Activated T-helper 1 cell treated with anti-CD3 and anti-CD28 coated beads, Interleukin-12 subunit alpha, Interleukin-12 subunit beta, Interleukin-2, Interleukin-4 antibody, amounts not matched to agents 30 ng/mL and 10 ng/mL and 1 ng/mL, durations not matched to agents 14 hours and 24 hours and 36 hours (primary cell): ENCODE measurements at regions not wholly inside any gene's neighbourhood (a gene's known extent, or its start where the extent isn't known, plus 50 kb on each side); places are given as distances from the start of the nearest gene placed in this dataset.
A peak's percentile ranks its signal among the peaks of the same experiment; 100 is the strongest.
"Not testable (repeated sequence)": the region's sequence is repeated elsewhere in the genome, so short reads cannot be mapped to it uniquely, and the experiment has no call there.

Source experiments
- DNase-seq: peaks from one replicate; pipeline ENCODE4 v3.0.0; 2021; ENCODE audit warnings: low spot score
- H3K27ac Mint-ChIP-seq: one replicate; pipeline ENCODE4 v1.8.0; 2021; ENCODE audit warnings: mild to moderate bottlenecking, mixed read lengths
- H3K27me3 Mint-ChIP-seq: one replicate; pipeline ENCODE4 v1.8.0; 2022; ENCODE audit warnings: mild to moderate bottlenecking, moderate library complexity, mixed read lengths; ENCODE audit not compliant: insufficient read depth
- H3K36me3 Mint-ChIP-seq: one replicate; pipeline ENCODE4 v1.8.0; 2021; ENCODE audit warnings: low read depth, mixed read lengths
- H3K4me1 Mint-ChIP-seq: one replicate; pipeline ENCODE4 v1.8.0; 2021; ENCODE audit warnings: low read depth, mixed read lengths
- H3K4me3 Mint-ChIP-seq: one replicate; pipeline ENCODE4 v1.8.0; 2021; ENCODE audit warnings: mild to moderate bottlenecking, moderate library complexity, mixed read lengths
- H3K9me3 Mint-ChIP-seq: one replicate; pipeline ENCODE4 v1.8.0; 2021; ENCODE audit warnings: mixed read lengths
- intact Hi-C: fragments of 100-400 bp; cut with micrococcal nuclease; formaldehyde crosslinking; loops from one replicate; pipeline ENCODE4 v1.15.1; 2024

DNA sequence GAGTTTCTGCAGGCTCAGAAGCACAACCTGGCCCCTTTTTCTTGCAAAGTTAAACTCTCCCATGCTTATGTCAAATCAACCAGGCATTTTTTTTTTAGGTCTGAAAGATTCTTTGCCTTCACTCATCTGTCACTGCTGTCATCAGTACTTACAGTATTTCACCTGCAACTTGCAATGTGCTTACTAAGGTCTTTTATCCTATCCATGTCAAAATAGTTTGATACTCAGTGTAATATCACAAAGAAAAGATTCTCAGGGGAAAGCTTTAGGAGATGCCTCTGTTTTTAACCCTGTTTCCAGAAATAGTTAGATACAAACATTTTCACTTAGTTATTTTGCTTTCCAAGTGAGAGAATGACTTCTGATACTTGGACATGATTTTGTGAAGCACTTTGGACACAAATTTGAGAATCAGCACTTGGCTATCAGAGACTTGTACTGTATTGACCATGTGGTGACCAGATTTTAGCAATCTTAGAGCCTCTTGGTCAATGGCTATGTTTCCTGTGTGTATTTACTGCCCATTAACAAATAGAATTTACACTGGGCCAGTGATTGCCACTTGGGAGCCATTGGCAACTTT, 428.2 kb downstream of the IRX1 start:
- Mint-ChIP-seq H3K4me3 (no peak overlapping the region), H3K9me3 (no peaks in the 10 kb centered on the region), H3K27ac (no peak overlapping the region), H3K4me1 (no peaks in the 10 kb centered on the region), H3K27me3 (no peaks in the 10 kb centered on the region), H3K36me3 (no peaks in the 10 kb centered on the region)
- intact Hi-C loops, result no loop called here
- DNase-seq, result no peak

DNA sequence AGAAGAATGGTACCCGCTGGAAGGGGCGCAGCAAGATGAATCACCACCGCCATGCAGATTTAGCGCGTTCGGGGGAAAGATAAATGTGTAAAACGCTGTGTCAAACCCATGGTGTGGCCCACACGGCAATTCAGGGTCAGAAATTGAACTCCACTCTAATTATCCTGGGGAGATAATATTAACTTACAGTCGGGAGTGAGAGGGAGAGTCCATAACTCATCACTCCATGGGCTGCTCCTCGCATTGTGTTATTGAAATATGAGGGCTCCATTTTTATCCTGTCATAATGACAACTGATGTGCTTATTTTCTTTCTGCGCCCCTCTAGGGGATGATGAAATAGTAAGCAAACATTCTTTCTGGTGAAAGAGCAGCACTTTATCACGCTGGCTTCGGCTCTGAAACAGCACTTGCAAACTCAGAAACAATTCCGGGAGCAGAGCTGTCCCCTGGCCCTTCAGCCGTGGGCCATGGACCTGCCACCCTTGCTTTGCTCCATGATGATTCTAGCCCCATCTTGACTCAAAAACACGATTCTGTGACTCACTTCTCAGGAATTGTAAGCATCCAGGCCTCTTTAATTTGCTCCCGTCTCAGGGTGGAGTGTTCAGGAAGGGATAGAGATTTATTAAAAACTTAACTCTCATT, 431.6 kb downstream of the IRX1 start:
- no peak for DNase-seq
- no peak overlapping the region for H3K4me3 Mint-ChIP-seq
- H3K4me1 Mint-ChIP-seq, result no peaks in the 10 kb centered on the region
- no peak overlapping the region for H3K27ac Mint-ChIP-seq
- intact Hi-C loops, result no loop called here
- no peaks in the 10 kb centered on the region for H3K36me3 Mint-ChIP-seq
- peaks cover 2% of the 10 kb centered on the region for H3K27me3 Mint-ChIP-seq
- no peaks in the 10 kb centered on the region for H3K9me3 Mint-ChIP-seq

DNA sequence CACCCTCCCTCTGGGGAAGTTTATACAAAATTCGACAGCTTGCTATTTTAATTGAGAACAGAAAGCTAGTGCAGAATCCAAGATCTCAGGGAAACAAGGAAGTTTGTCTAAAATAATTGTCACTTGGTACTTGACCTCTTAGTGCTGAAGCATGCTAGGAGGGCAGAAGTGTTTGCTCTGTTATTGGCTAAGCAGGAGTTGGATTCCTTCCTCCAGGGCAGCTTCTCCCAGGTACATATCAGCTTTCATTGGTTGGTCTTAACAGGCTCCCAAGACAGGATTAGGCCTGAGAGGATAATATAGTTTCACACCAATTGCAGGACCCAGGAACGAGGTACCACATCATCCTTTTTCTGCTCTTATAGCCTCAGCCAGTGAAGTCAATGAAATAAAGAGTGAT, 432.8 kb downstream of the IRX1 start:
- no peak overlapping the region for H3K4me3 Mint-ChIP-seq
- H3K9me3 Mint-ChIP-seq, result peaks cover 4% of the 10 kb centered on the region
- H3K36me3 Mint-ChIP-seq, result no peaks in the 10 kb centered on the region
- no peak overlapping the region for H3K27ac Mint-ChIP-seq
- H3K4me1 Mint-ChIP-seq, result no peaks in the 10 kb centered on the region
- DNase-seq, result no peak
- intact Hi-C loops, result no loop called here
- H3K27me3 Mint-ChIP-seq, result peaks cover 2% of the 10 kb centered on the region

DNA sequence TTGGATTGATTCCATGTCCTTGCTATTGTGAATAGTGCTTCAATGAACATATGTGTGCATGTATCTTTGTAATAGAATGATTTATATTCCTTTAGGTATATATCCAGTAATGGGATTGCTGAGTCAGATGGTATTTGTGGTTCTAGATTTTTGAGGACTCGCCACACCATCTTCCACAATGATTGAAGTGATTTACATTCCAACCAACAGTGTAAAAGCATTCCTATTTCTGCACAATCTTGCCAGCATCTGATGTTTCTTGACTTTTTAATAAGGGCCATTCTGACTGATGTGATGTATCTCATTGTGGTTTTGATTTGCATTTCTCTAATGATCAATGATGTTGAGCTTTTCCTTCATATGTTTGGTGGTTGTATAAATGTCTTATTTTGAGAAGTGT, 437.9 kb downstream of the IRX1 start:
- H3K9me3 Mint-ChIP-seq, H3K27me3 Mint-ChIP-seq, H3K36me3 Mint-ChIP-seq, intact Hi-C loops, H3K4me3 Mint-ChIP-seq, H3K4me1 Mint-ChIP-seq, H3K27ac Mint-ChIP-seq, DNase-seq: not testable (repeated sequence)

DNA sequence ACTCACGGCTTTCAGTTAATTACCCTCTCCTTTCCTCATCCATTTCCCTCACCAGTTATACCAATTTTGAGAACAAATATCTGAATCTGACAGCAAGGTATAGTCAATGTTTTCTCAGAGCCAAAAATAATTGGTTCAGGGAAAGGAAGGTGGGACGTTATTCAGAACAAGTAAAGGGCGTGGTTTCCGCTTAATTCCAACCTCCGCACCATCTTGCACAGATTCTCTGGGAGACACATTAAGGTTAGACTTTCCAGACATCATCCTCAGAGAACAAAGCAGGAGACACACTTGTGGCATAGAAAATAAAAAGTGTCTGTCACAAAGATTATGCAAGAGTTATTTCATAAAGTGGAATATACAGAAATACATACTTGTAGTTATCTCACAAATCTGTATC, 441.2 kb downstream of the IRX1 start:
- Mint-ChIP-seq H3K4me1 (peaks cover 10% of the 10 kb centered on the region), H3K27ac (no peak overlapping the region), H3K9me3 (peaks cover 38% of the 10 kb centered on the region), H3K4me3 (no peak overlapping the region), H3K36me3 (peaks cover 7% of the 10 kb centered on the region), H3K27me3 (no peaks in the 10 kb centered on the region)
- intact Hi-C loops, result no loop called here
- no peak for DNase-seq

DNA sequence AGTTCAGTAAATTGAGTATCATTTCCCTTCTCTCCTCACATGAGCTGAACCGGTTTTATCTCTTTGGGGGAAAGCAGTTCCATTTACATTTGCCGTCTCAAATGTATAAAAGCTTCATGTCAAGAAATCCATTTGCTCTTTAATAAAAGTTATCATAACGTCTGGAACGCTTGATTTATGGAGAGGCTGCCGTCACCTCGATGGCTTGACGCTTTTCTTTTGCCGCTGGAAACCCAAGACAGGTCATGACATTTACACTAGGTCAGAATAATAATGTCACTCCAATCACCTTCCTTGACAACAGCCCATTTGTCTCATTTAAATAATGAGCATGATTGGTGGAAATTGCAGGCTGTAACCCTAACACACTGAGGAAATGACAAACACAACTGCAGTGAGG, 443.4 kb downstream of the IRX1 start:
- intact Hi-C loops, result no loop called here
- DNase-seq, result no peak
- H3K4me1 Mint-ChIP-seq, result peaks cover 19% of the 10 kb centered on the region
- peaks cover 7% of the 10 kb centered on the region for H3K36me3 Mint-ChIP-seq
- H3K4me3 Mint-ChIP-seq, result no peak overlapping the region
- peaks cover 51% of the 10 kb centered on the region for H3K9me3 Mint-ChIP-seq
- no peaks in the 10 kb centered on the region for H3K27me3 Mint-ChIP-seq
- no peak overlapping the region for H3K27ac Mint-ChIP-seq

DNA sequence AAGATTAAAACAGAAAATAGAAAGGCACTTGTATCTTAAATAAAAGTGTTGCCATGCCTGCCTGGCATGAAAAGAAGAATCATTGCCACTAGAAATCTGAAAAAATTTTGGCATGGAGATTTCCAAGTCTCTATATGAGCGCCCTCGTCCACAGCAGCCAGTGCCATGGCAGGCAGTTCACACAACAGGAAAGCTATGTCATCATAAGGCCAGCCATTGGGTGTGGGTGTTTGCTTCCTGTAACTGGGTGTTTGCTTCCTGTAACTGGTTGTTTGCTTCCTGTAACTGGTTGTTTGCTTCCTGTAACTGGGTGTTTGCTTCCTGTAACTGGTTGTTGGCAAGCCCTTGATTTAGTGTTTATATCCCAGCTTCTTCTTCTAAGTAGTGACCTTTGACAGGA, 446.7 kb downstream of the IRX1 start:
- DNase-seq, result peak; percentile 13
- Mint-ChIP-seq H3K36me3 (peaks cover 7% of the 10 kb centered on the region), H3K27ac (peak overlapping the region; percentile 12), H3K27me3 (no peaks in the 10 kb centered on the region), H3K4me3 (no peak overlapping the region), H3K9me3 (peaks cover 59% of the 10 kb centered on the region), H3K4me1 (peaks cover 10% of the 10 kb centered on the region)
- intact Hi-C loops, result no loop called here

DNA sequence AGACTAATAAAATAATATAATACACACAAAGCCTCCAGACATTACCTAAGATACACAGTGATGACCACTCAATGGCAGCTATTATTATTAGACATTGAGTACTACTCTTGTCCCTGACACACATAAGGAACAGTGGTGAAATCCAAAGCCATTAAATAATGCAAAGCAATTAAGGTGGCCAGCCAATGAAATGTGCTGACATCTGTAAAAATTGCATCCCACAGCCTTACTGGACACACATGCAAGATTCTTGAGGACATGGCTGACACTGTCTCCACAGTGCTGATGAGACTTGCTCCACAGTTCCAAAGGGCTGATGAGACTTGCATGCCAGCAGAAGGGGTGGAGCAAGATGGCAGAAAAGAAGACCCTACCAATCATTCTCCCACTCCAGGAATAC, 447.5 kb downstream of the IRX1 start:
- DNase-seq, result no peak
- peaks cover 54% of the 10 kb centered on the region for H3K9me3 Mint-ChIP-seq
- H3K36me3 Mint-ChIP-seq, result peaks cover 7% of the 10 kb centered on the region
- H3K27ac Mint-ChIP-seq, result no peak overlapping the region
- intact Hi-C loops, result no loop called here
- no peaks in the 10 kb centered on the region for H3K27me3 Mint-ChIP-seq
- H3K4me1 Mint-ChIP-seq, result peaks cover 10% of the 10 kb centered on the region
- H3K4me3 Mint-ChIP-seq, result no peak overlapping the region

DNA sequence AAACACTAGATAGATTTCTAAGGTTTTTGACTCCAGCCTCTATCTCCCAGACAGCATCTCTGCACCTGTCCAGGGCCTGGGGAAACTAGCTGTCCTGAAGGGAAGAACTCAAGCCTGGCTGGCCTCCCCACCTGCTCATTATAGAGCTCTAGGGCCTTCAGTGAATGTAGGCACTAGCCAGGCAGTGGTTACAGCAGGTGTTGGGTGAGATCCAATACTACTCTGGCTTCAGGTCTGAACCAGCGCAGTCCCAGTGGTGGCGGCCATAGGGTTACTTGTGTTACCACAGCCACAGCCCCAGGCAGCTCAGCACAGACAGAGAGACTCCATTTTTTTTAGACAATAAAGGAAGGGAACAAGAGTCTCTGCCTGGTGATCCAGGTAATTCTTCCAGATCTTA, 449.2 kb downstream of the IRX1 start:
- no peaks in the 10 kb centered on the region for H3K27me3 Mint-ChIP-seq
- peaks cover 43% of the 10 kb centered on the region for H3K9me3 Mint-ChIP-seq
- intact Hi-C loops, result no loop called here
- no peak for DNase-seq
- H3K4me3 Mint-ChIP-seq, result no peak overlapping the region
- H3K27ac Mint-ChIP-seq, result no peak overlapping the region
- H3K36me3 Mint-ChIP-seq, result peaks cover 2% of the 10 kb centered on the region
- H3K4me1 Mint-ChIP-seq, result peaks cover 10% of the 10 kb centered on the region

DNA sequence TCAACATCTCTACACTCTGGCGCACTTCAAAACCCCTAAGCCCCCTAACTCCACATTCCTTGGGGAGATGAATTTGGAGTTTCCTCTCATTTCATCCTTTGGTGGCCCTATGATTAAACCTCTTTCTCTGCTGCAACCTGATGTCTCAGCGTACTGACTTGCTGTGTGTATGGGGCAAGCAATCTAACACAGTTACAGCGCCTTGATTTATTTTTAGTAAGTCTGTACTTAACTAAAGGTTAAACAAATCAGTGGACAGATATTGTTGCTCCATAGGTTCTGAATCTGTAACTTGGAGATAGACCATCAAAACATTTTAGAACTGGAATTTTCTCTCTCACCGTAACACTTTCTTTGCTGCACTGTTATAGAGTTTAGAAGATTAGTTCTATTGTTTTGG, 452.8 kb downstream of the IRX1 start:
- H3K27ac Mint-ChIP-seq, result no peak overlapping the region
- intact Hi-C loops, result no loop called here
- H3K36me3 Mint-ChIP-seq, result no peaks in the 10 kb centered on the region
- H3K27me3 Mint-ChIP-seq, result no peaks in the 10 kb centered on the region
- DNase-seq, result no peak
- no peaks in the 10 kb centered on the region for H3K4me1 Mint-ChIP-seq
- H3K4me3 Mint-ChIP-seq, result no peak overlapping the region
- H3K9me3 Mint-ChIP-seq, result peaks cover 9% of the 10 kb centered on the region

DNA sequence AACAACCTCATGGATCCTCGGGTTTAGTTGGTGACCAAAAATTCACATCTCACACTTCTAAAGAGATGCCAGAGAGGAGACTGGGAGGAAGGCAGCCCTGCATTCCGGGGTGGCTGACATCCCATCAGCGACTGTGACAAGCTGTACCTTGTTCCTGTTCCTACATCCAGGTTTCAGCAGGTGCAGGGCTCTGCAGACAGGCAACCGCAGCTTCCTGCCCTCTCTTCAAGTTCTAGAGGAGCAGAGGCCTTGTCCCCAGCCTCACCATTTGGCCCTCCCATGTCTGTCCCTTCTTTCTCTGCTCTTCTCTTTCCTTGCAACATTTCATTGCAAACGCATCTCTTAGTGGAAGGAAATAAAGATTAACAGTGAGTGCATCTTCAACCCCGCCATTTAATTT, 454.6 kb downstream of the IRX1 start:
- intact Hi-C loops, result no loop called here
- Mint-ChIP-seq H3K9me3 (peaks cover 3% of the 10 kb centered on the region), H3K4me1 (no peaks in the 10 kb centered on the region), H3K36me3 (no peaks in the 10 kb centered on the region), H3K27me3 (no peaks in the 10 kb centered on the region), H3K4me3 (no peak overlapping the region), H3K27ac (no peak overlapping the region)
- DNase-seq, result no peak

DNA sequence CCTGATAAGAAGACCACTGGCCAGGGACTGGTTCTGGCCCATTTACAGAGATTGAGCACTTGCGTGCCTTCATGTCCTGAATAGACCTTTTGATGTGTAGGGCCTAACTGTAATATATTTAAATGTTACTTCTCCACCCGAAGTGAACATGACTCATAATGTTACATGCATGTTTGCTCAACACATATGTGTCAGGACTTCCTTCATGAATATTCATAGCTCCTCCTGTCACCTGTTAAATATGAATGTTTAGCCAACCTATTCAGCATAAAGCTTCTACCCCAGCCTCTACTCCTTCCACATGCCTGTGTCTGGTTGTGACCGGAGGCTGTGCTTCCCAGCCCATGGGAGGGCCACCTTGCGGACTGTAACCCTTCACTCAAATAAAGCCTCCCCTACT, 457.5 kb downstream of the IRX1 start:
- no peak overlapping the region for H3K27ac Mint-ChIP-seq
- H3K4me3 Mint-ChIP-seq, result no peak overlapping the region
- DNase-seq, result no peak
- no peaks in the 10 kb centered on the region for H3K4me1 Mint-ChIP-seq
- peaks cover 14% of the 10 kb centered on the region for H3K9me3 Mint-ChIP-seq
- intact Hi-C loops, result no loop called here
- no peaks in the 10 kb centered on the region for H3K36me3 Mint-ChIP-seq
- peaks cover 2% of the 10 kb centered on the region for H3K27me3 Mint-ChIP-seq

DNA sequence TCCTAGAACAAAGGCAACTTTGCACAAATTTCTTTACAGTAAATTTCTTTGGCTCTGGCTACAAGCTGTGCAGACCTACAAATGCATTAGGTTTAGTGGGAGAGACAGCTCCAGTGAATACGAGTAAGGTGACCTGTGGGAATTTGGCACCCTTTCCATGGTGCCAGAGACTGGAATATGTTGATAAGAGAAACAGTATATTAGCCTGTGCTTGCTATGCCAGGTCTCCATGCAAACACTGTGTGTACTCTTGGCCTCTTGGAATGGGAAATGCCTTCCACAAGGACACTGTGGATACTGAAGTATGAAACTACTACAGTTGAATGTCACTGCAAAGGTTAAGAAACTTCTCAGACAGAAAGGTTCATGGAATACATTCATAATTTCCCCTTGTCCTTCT, 458.5 kb downstream of the IRX1 start:
- peaks cover 14% of the 10 kb centered on the region for H3K9me3 Mint-ChIP-seq

DNA sequence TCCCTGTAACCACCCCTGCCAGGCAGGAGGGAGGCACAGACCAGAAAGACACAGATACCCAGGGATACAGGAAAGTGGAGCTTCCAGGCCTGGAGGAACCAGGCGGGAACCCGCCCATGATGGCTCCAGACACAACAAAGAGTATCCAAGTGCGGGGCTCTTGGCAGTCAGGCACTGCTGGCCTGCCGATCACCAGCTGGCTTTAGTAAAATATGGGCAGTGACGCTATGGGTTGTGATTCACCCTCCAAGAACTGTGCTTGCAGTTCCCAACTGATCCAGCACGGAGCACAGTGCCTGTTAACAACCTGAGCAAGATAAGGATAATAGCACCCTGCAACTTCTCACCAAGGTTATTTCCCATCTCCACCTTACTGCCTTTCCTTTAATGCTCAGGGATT, 463.3 kb downstream of the IRX1 start:
- intact Hi-C loops, result no loop called here
- H3K27ac Mint-ChIP-seq, result no peak overlapping the region
- no peak for DNase-seq
- H3K4me3 Mint-ChIP-seq, result no peak overlapping the region
- H3K4me1 Mint-ChIP-seq, result no peaks in the 10 kb centered on the region
- no peaks in the 10 kb centered on the region for H3K36me3 Mint-ChIP-seq
- peaks cover 2% of the 10 kb centered on the region for H3K27me3 Mint-ChIP-seq
- peaks cover 18% of the 10 kb centered on the region for H3K9me3 Mint-ChIP-seq

More for the DNA sequence above, 458.5 kb downstream of the IRX1 start:
- Mint-ChIP-seq H3K4me1 (no peaks in the 10 kb centered on the region), H3K4me3 (no peak overlapping the region), H3K27me3 (peaks cover 2% of the 10 kb centered on the region), H3K36me3 (no peaks in the 10 kb centered on the region), H3K27ac (no peak overlapping the region)
- no peak for DNase-seq
- intact Hi-C loops, result no loop called here
